ENCODE measurements at regions not wholly inside any gene's neighbourhood (a gene's known extent, or its start where the extent isn't known, plus 50 kb on each side); places are given as distances from the start of the nearest gene placed in this dataset.

DNA sequence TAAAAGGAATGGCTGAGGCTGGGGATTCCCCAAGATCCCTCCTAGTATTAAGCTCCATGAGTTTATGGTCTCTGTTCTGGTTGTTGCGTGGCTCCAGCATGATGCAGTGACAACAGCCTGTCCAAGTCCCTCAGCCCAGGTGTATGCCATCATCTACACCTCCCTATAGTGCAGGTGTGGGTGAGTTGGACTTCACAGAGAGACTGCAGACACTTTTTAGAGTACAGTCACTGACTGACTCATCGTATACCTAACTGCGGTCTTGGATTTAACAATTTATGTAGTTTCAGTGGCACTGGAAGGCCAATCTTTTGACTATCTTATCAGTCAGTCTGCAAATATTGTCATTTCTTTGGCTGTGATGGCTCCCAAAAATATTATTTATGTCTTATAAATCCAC is 415.0 kb downstream of the TMX3 start:
- no peak for TF ChIP-seq CTCF (IDR thresholded peaks at IDR 0.05)
- TF ChIP-seq POLR2A (IDR thresholded peaks at IDR 0.05) = no peak
